T-helper 1 cell treated with Interleukin-12 subunit alpha and Interleukin-12 subunit beta and Interleukin-4 antibody, amounts not matched to agents 30 ng/mL and 1 ng/mL, for 36 hours (primary cell): ENCODE measurements at regions not wholly inside any gene's neighbourhood (a gene's known extent, or its start where the extent isn't known, plus 50 kb on each side); places are given as distances from the start of the nearest gene placed in this dataset.

ENCODE experiments used
- intact Hi-C: fragments of 100-400 bp; cut with micrococcal nuclease; formaldehyde crosslinking; loops from one replicate; pipeline ENCODE4 v1.15.1; 2024

DNA sequence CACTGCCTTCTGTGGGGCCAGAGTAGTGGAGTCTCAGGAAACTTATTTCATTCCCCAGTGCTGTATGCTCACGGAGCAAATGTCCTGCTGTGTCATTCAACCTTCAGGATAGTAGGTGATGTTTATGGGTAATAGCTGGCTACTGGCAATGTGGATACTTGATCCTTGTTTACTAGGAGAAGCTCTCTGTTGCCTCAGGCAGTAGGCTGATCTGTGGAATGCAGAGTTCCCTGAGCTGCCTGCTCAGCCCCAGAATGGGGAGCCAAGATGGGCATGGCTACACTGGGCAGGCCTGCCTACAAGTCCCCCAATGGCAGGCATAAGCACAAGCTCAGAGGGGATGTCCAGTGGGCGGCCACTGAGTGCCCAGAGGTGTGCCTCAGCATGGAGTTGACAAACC is 323.1 kb upstream of the KCNN2 start:
- intact Hi-C loops, result no loop called here

DNA sequence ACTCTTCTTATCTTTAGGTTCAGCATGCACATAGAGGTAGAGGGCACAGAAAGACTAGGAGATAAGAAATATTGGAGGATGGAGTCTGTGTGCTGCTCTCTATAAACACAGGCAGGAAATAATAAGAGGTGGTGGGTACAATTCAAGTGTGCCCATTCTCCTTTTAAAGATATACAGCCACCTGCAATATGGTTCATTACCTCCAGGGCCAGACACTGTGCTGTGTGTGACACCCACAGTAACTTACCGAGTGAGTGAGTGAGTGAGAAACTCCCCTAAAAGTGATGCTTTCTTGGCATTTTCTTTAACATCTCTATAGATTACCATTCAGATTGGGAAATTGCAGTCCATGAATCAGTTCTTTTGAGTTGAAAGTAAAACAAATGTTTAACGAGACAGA is 311.8 kb upstream of the KCNN2 start:
- intact Hi-C loops, result loop anchor here (10.0 kb wide), 1 partner anchor 315 kb away; the partner anchor contains the start of gene KCNN2

DNA sequence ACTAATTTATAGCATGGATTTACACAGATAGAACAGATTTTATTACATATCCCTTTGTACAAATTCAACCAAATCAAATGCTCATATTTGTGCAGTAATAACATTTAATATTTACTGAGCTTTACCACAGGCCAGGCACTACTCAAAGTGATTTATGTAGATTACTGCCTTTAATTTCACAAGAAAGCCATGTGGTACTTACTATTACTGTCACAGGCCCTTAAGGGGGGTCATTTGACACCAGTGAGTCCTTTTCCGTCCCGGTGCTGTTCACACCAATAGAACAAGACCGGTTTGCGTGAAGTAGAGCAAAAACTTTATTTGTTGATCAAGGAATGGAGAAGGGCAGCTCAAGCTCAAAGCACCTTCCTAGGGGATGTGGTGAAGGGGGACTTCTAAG is 308.5 kb upstream of the KCNN2 start:
- intact Hi-C loops, result loop anchor here (10.0 kb wide), 1 partner anchor 311 kb away; the partner anchor contains the start of gene KCNN2

DNA sequence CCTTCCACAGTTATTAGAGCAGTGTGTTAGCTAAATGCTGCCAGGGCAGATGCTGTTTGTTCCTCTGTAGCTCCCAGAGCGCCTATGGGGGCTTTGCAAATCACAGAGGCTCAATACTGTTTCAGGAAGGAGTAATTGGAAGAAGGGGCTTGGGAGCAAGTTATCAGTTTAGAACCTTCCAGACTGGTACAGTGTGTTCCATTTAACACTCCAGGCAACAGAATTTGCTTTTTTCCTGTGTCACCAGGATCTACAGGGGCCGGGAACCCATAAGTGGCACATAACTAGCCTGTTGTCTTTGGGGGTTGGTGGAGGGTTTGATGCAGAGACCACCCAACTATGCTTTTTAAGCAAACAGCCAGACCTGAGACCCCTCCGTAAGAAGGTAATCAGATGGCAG is 307.3 kb upstream of the KCNN2 start:
- intact Hi-C loops, result loop anchor here (10.0 kb wide), 1 partner anchor 310 kb away; the partner anchor contains the start of gene KCNN2

DNA sequence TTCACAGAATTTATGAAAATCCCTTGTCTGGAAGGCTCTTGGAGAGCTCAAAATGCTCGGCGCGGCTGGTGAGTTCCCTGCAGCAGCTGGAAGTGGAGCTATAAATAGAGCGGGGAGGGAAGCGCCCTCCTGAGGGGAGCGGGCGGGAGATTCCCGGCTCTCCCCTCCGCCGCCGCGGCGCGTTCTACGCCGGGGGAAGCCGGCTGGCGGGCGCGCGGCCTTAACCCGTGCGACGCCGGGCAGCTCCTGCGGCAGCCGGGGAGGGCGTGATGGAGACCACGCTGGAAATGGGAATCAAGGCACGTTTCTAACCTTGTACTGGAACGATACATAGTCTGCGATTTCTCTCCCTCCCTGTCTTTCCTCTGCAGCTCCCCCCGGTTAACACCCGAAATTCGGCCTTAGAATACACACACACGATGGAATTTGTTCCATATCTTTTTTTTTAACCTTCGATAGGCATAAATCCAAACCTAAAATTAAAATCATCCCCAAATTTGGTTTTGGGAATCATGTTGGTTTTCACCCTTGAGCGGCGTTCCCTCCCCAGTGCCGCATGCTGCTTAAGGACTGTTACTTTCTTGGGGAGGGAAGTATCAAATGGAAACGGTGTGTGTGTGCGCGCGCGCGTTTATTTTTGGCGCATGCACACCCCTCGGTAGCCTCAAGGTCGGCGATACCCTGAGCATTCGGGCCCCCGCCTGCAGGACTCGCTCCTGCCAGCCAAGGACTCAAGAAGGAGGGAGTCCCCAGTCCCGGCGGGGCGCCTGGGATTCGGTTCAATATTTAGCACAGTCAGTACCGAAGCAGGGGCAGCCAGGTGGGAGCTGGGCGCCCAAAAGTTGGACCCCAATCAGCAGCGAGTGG is 306.3 kb upstream of the KCNN2 start:
- intact Hi-C loops, result loop anchor here (10.0 kb wide), 1 partner anchor 309 kb away; the partner anchor contains the start of gene KCNN2

DNA sequence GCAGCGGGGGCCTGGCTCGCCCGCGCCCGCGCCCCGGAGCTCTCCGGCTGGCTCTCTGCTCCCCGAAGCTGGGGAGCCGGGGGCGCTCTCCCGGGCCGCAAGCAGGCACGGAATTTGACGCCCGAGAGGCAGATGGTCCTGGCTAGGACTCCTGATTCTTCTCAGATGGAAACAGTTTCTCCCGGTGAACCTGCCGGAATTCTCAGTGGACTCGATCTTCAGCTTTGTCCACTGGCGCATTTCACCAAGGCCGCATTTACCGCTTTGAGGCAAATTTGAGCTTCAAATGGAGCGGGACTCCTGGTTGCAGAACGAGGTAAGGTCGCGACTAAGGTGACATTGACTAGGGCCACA is 305.7 kb upstream of the KCNN2 start:
- intact Hi-C loops, result loop anchor here (10.0 kb wide), 1 partner anchor 309 kb away; the partner anchor contains the start of gene KCNN2

DNA sequence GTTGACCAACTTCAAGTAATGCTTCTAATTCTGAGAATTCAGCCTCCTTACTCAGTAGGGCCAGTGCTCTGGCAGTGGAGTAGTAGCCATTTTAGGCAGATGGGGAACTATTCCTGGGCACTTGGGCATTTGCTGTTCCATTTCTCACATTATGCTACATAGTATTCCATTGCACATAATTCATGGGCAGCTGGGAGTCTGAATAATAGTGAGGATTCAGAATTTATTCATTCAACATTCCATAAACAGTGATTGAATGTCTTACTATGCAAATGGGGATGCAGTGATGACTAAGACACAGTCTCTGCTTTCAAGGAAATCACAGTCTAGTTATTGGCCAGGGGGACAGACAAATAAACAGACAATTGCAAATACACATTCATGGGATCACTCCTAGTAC is 301.0 kb upstream of the KCNN2 start:
- intact Hi-C loops, result loop anchor here (2.0 kb wide), 1 partner anchor 20 kb away; no protein-coding TSS in a partner anchor

DNA sequence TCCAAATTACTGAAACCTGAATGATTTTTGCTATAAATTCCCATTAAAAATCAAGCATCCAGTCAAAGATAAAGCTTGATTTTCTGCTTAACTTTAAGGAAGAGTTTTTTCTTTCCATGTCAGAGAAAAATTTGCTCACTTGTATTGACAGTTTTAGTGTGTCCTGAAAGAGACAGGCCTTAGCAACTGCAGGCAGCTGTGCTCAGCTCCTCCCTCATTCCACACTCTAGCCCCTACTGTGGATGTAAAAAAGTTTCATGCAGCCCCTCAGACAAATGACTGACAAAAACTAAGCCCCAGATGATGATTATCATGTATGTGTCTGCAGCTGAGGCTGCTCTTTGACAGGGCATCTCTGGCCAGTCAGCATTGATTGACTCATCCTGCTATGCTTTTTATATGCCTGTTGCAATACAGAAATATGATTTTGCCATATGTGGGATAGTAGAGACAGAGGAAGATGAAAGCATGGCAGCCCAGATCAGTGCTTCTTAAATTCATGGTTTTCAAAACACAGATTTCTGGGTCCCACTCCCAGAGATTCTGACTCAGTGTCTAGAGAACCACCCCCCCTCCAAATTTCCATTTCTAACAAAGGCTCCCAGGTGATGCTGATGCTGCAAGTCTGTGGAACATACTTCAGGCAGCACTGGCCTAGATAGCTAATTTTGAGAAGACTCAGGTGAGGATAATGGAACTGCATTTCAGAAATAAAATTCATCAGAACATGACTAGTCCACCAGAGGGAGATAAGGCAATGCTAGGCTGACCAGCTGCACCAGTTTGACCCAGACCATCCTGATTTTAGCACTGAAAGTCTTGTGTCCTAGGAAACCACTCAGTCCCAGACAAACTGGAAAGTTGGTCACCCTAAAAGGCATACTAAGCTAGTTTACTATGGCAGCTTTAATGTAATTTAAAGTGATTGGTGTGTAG is 298.7 kb upstream of the KCNN2 start:
- intact Hi-C loops, result no loop called here

DNA sequence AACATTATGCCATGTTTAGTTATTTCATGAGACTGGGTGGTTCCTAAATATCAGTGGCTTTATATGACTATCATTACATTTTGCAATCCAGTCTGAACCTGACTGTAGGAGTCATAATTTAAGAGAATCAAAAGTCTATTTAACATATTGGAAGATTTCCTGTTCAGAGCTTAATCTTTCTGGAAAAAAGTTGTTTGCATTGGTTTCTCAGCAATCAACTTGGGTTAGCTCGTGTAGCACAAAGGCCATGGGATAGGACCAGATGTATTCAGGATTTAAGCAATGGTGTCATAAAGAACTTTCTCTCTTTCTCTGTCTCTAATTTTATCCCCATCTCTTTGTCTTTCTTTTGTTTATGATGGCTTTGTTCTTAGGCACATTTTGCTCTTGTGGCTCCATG is 296.0 kb upstream of the KCNN2 start:
- intact Hi-C loops, result no loop called here

DNA sequence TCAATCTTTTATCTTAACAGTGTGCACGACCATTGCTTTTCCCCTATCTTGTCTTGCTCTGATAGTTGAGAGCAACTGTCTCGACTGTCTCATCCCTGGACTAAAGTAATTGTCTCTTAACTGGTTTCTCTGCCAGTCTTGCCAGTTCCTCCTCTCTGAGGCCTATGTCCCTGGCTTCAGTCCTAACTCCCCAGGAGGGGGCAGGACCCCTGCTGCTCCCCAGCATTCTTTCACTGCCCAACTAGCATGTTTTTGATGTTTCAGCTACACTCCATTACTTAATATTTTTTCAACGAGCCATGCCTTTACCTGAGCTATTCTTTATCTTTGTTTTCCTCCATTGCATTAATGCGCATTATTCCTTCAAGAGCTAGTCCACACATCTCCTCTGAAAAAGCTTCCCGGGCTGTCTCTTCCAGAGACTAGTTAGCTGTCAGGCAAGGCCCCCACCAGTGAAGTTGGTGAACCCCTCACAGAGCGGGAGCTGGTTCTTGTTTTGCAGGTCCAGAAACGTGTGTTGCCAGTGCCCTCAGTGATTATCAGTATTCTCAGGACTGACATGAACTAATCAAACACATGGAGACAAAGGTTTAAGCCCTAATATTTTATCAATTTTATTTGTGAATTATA is 291.7 kb upstream of the KCNN2 start:
- intact Hi-C loops, result no loop called here

DNA sequence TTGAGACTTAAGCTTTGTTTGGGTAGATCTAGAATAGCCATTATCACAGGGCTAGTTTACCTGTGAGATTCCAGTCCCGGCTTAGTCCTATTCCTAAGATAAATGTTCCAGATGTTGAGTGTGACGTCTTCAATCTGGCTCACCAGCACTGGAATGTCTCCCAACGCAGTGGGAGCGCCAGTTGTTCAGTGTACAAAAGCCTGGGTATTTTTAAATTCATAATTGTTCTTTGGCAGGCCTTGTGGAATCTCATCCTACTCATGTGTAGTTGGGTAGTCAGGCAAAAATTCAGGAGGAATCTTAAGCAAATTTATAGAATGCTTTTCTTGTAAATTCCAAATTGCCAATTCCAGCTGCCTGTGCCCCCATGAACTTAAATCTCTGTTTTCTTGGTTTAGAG is 272.6 kb upstream of the KCNN2 start:
- intact Hi-C loops, result no loop called here

DNA sequence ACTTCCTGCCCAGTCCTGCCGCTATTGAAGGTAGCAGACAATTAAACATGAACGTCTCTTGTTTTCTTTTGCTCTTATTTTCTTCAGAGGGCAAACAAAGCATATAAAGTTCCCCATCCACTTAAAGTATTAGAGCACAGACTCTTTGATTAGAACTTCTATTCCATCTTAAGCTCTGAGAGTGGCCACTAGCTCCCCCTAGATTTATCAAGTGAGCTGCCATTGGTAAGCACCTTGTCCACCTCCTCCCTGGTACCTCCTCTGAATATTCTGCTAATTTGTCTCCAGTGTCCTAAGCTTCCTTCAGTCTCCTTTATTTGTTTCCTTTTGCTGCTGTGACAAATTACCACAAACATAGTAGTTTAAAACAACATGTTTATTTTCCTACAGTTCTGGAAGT is 264.3 kb upstream of the KCNN2 start:
- intact Hi-C loops, result no loop called here

DNA sequence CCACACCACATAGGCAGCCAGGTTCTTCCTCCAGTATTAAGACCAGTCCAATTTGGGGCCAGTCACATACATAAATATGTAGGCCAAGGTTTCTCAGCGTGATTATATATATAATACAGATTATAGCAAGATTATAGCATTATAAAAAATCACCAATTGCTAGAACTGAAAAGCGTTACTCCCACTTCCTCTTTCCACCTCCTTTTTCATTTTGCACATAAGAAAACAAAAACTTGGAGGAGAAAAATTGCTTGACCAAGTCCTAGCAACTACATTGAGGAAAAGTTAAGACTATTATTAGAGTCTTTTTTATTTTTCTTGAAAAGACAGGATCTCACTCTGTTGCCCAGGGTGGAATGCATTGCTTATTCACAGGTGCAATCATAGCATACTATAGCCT is 262.7 kb upstream of the KCNN2 start:
- intact Hi-C loops, result no loop called here

DNA sequence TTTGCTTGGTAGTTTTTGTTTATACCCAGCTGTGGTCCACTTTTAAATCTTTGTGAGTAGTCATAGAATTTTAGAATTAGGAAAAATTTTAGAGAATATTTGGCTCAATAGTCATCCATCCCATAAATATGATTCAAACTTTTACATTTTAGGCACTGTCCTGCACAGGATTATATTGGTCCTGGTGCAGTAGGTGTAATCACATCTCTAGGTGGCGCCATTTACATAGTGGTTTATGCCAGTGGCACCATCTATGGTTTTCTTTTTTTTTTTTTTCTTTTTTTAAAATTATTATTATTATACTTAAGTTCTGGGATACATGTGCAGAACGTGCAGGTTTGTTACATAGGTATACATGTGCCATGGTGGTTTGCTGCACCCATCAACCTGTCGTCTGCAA is 260.7 kb upstream of the KCNN2 start:
- intact Hi-C loops, result loop anchor here (5.0 kb wide), 1 partner anchor 351 kb away; no protein-coding TSS in a partner anchor

DNA sequence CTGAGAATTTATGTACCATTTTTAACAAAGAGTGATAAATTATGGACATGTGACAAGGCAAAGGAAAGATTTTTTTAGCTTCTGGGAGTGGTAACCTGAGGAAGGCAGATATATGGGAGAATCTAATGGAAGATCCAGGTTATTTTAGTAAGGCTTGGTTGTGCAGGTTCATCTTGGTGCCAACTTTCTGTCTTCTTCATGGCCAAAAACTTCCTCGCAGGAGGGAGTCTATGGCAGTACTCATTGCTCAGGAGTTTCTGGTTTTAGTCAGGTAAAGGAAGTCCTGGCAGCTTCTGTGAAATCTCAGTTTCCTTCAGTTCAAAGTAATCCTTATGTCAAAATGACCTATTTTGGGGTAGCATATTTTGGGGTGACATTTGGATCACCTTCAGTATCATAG is 248.3 kb upstream of the KCNN2 start:
- intact Hi-C loops, result no loop called here

DNA sequence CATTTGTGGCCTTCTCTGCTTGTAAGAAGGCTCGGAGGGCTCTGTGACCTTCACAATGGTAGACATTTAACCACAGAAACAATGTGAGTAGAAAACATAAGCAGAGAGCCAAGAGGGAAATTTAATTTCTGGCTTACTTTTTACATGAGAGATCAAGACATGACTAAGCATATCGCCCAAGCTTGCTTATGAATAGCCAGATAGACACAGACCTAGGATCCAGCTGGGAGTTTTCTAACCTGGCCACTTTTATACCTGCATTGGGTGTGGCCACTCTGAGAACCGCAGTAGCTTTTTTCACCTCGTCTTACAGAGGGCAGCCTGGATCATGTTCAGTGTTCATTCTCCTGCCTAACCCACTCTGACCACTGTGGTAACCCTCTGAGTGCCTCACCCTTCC is 244.9 kb upstream of the KCNN2 start:
- intact Hi-C loops, result no loop called here

DNA sequence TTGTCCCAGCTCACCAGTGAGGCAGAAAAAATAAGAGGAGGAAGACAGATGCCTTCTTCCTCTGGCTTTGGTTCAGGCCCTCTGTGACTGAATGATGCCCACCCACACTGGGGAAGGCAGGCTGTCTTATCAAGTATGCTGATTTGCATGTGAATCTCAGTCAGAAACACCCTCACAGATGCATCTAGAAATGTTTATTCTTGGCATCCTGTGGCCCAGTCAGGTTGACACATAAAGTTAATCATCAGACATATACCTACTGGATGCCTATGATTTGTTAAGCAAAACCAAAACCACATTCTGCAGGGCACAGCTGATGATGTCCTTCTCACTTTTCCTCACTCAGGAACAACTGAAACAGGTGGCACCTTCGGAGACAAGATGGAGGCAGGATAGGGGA is 243.4 kb upstream of the KCNN2 start:
- intact Hi-C loops, result no loop called here

DNA sequence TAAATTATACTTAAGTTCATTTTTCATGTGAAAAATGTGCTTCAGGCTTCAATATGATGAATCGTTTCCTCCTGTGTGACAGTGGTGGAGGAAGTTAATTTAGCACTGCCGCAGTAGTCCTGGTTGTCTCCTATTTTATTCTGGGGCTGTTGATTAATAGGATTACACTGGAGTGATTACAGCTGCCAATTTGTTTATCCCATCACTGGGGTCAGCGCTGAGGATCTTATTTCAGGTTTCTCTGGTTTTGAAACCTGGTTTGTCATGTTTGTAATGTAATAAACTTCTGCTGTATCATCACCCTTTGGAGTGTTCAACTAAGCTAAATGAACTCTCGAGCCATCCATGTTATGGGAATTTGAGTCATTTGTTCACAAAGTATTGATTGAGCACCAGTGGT is 241.7 kb upstream of the KCNN2 start:
- intact Hi-C loops, result no loop called here

DNA sequence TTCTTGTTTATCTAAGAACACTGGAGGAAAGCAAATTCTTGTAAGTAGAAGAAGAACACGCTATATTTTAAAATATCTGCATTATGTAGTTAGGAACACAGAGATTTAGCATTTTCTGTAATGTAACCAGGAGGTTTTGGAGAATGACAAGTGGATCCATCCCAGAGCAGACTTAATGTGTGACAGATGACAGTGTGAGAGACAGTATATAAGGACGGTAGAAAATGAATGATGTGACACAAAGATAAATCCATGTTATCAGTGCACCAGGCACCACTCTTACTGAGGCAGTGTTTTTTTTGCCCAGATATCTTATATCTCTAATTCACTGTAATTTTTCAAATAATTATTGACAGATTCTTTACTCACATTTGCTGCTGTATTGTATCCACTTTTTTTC is 239.0 kb upstream of the KCNN2 start:
- intact Hi-C loops, result no loop called here

DNA sequence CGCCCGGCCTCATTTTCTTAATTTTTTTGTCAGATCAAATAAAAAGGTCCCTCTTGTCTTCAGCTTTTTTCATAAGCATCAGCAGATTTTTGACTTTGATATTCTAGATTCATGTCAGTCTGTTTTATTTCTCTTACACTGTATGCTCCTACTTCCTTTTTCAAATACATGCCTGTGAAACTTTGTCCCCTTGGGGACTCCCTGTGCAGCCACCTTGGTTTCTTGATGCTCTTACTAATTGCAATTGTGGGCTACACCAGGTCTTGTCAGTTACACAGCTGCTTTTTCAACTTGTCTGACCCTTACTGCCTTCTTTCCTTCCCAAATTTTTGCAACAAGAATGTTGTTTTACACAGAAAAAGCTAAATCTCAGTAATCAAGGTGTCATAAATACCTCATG is 238.2 kb upstream of the KCNN2 start:
- intact Hi-C loops, result no loop called here

DNA sequence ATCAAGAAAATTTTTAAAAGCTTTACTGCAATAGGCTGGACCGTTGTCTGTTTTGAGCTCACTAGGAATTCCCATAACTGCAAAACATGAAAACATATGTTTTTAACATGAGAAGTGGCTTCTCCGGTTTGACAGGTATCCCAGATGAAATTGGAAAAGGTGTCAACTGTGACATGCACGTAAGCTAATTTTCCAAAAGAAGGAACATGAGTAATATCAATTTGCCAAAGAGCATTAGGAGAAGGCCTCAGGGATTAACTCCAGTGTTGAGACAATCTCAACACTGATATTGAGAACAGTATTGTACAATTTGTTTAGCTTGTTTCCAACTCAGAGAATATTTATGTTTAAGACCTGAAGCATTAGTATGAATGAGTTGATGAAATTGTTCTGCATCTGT is 215.5 kb upstream of the KCNN2 start:
- intact Hi-C loops, result no loop called here

DNA sequence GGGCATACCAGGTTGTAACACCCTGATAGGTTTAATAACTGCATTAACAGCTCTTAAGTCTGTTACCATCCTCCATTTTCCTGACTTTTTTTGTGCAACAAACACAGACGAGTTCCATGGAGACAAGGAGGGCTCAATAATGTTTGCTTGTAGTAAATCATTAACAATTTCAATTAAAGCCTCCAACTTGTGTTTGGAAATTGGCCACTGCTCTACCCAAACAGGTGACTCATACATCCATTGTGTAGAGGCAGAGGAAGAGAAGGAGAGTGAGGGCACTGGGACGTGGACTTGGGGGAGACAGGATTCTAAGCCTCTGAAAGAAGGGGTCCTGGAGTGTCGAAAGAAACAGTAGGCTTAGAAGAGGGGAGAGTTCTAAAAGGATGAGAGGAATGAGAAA is 213.6 kb upstream of the KCNN2 start:
- intact Hi-C loops, result no loop called here
